ENCODE measurements at regions not wholly inside any gene's neighbourhood (a gene's known extent, or its start where the extent isn't known, plus 50 kb on each side); places are given as distances from the start of the nearest gene placed in this dataset.

DNA sequence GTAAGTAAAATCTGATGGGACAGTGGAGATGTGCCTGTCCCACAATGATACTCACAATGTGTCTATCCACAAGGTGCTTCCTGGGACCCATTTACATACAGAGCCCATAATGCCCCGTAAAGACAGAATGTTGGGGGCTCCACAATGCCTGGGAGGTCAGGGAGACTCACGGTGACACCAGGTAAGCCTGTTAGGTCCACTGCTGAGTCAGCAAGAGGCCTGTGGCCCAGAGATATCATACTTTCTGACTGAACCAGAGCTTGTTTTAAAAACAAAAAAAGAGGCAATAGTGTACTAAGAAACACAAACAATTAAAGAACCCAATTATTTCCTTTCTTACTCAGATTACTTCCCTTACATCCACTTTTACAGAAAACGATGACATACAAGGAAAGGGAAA lies 771.1 kb upstream of the ID2 start:
- ATAC-seq (ENCODE audit: low read depth) (no peak), DNase-seq (no peak)
- H3K36me3 Mint-ChIP-seq (ENCODE audit: low read depth): no peaks in the 10 kb centered on the region
- H3K27me3 Mint-ChIP-seq: no peaks in the 10 kb centered on the region
- intact Hi-C loops (cut with micrococcal nuclease): no loop called here
- peaks cover 2% of the 10 kb centered on the region for H3K9me3 Mint-ChIP-seq
- TF ChIP-seq, protein P1, sequence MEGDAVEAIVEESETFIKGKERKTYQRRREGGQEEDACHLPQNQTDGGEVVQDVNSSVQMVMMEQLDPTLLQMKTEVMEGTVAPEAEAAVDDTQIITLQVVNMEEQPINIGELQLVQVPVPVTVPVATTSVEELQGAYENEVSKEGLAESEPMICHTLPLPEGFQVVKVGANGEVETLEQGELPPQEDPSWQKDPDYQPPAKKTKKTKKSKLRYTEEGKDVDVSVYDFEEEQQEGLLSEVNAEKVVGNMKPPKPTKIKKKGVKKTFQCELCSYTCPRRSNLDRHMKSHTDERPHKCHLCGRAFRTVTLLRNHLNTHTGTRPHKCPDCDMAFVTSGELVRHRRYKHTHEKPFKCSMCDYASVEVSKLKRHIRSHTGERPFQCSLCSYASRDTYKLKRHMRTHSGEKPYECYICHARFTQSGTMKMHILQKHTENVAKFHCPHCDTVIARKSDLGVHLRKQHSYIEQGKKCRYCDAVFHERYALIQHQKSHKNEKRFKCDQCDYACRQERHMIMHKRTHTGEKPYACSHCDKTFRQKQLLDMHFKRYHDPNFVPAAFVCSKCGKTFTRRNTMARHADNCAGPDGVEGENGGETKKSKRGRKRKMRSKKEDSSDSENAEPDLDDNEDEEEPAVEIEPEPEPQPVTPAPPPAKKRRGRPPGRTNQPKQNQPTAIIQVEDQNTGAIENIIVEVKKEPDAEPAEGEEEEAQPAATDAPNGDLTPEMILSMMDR (IDR thresholded peaks at IDR 0.05): no peak
- no peak overlapping the region for H3K4me3 Mint-ChIP-seq
- ChIA-PET POLR2A (no interaction called here), CTCF (no interaction called here)
- H3K4me1 Mint-ChIP-seq: no peaks in the 10 kb centered on the region
- H3K27ac Mint-ChIP-seq: no peak overlapping the region

GRCh38 chr2:7911196-7911595 lies 770.7 kb upstream of the ID2 start:
- intact Hi-C loops (cut with micrococcal nuclease): no loop called here
- ATAC-seq (ENCODE audit: low read depth): no peak
- Mint-ChIP-seq H3K4me1 (no peaks in the 10 kb centered on the region), H3K9me3 (peaks cover 2% of the 10 kb centered on the region), H3K36me3 (ENCODE audit: low read depth) (no peaks in the 10 kb centered on the region), H3K27me3 (no peaks in the 10 kb centered on the region), H3K4me3 (no peak overlapping the region), H3K27ac (no peak overlapping the region)
- TF ChIP-seq, protein P1 (IDR thresholded peaks at IDR 0.05): no peak
- ChIA-PET CTCF (no interaction called here), POLR2A (no interaction called here)
- DNase-seq: no peak

- TF ChIP-seq, protein P1 (IDR thresholded peaks at IDR 0.05): no peak
- intact Hi-C loops (cut with micrococcal nuclease): no loop called here
- POLR2A ChIA-PET: no interaction called here
- Mint-ChIP-seq H3K36me3 (ENCODE audit: low read depth) (no peaks in the 10 kb centered on the region), H3K4me1 (no peaks in the 10 kb centered on the region), H3K9me3 (no peaks in the 10 kb centered on the region), H3K27ac (no peak overlapping the region), H3K4me3 (no peak overlapping the region), H3K27me3 (peaks cover 2% of the 10 kb centered on the region)
- ATAC-seq (ENCODE audit: low read depth) (no peak), DNase-seq (no peak)
- CTCF ChIA-PET: no interaction called here
Observed at GRCh38 chr2:7913974-7914373, 767.9 kb upstream of the ID2 start.

GRCh38 chr2:7915302-7916091 lies 766.4 kb upstream of the ID2 start:
- Mint-ChIP-seq H3K27me3 (peaks cover 2% of the 10 kb centered on the region), H3K4me3 (no peak overlapping the region), H3K4me1 (no peaks in the 10 kb centered on the region), H3K27ac (no peak overlapping the region), H3K9me3 (no peaks in the 10 kb centered on the region), H3K36me3 (ENCODE audit: low read depth) (no peaks in the 10 kb centered on the region)
- ChIA-PET POLR2A (no interaction called here), CTCF (no interaction called here)
- ATAC-seq (ENCODE audit: low read depth) (no peak), DNase-seq (no peak)
- TF ChIP-seq, protein P1 (IDR thresholded peaks at IDR 0.05): no peak
- intact Hi-C loops (cut with micrococcal nuclease): no loop called here

GRCh38 chr2:7916670-7917069 lies 765.2 kb upstream of the ID2 start:
- Mint-ChIP-seq H3K4me3 (no peak overlapping the region), H3K4me1 (no peaks in the 10 kb centered on the region), H3K27me3 (peaks cover 2% of the 10 kb centered on the region), H3K36me3 (ENCODE audit: low read depth) (no peaks in the 10 kb centered on the region), H3K9me3 (no peaks in the 10 kb centered on the region), H3K27ac (no peak overlapping the region)
- ChIA-PET CTCF (no interaction called here), POLR2A (interaction anchor here (0.5 kb wide), 1 partner anchor 558 kb away, joined by 4 read pairs; no protein-coding TSS in a partner anchor)
- TF ChIP-seq, protein P1 (IDR thresholded peaks at IDR 0.05): no peak
- ATAC-seq (ENCODE audit: low read depth): no peak
- DNase-seq: no peak
- intact Hi-C loops (cut with micrococcal nuclease): no loop called here

Data from activated B cell treated with CpG ODN at 0.5 μM for 24 hours (primary cell).